ENCODE measurements at regions not wholly inside any gene's neighbourhood (a gene's known extent, or its start where the extent isn't known, plus 50 kb on each side); places are given as distances from the start of the nearest gene placed in this dataset.
"Not testable (repeated sequence)": the region's sequence is repeated elsewhere in the genome, so short reads cannot be mapped to it uniquely, and the experiment has no call there.

DNA sequence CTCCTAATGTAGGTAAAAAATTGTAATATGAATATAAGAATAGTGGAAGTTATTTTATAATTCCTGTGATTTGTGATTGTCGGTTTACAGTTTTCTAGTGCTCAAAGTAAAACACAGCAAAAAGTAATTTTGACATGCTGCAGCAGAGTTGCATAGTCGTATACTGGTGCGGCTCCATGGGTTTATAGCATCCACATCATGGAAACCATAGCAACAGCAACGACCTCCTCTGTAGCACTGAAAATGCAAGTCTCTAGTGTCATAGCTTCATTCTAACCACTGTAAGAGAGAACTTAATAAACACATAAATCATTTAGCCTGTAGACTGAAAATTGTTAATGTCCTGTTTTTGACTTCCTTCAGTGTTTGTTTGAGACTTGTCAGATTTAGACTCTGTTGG lies 574.3 kb downstream of the KCNH5 start:
- no peak overlapping the region for H3K4me3 ChIP-seq (ENCODE audit: low read depth, low read length)
- no peak for DNase-seq (ENCODE audit: low read depth)
- TF ChIP-seq, protein P1, sequence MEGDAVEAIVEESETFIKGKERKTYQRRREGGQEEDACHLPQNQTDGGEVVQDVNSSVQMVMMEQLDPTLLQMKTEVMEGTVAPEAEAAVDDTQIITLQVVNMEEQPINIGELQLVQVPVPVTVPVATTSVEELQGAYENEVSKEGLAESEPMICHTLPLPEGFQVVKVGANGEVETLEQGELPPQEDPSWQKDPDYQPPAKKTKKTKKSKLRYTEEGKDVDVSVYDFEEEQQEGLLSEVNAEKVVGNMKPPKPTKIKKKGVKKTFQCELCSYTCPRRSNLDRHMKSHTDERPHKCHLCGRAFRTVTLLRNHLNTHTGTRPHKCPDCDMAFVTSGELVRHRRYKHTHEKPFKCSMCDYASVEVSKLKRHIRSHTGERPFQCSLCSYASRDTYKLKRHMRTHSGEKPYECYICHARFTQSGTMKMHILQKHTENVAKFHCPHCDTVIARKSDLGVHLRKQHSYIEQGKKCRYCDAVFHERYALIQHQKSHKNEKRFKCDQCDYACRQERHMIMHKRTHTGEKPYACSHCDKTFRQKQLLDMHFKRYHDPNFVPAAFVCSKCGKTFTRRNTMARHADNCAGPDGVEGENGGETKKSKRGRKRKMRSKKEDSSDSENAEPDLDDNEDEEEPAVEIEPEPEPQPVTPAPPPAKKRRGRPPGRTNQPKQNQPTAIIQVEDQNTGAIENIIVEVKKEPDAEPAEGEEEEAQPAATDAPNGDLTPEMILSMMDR (IDR thresholded peaks at IDR 0.05; ENCODE audit: insufficient read depth, low read depth, low read length, missing control alignments): no peak

DNA sequence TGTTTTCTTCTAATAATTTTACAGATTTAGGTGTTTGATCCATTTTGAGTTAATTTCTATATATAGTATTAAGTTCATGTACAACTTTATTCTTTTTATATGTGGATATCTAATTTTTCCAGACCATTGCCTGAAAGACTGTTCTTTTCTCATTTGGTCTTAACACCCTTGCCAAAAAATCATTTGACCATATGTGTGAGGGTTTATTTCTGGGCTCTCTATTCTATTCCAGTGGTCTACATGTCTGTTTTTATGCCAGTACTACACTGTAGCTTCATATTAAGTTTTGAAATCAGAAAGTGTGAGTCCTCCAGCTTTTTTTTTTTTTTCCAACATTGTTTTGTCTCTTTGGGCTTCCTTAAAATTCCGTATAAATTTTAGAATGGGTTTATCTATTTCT lies 554.1 kb downstream of the KCNH5 start:
- TF ChIP-seq, protein P1 (IDR thresholded peaks at IDR 0.05; ENCODE audit: insufficient read depth, low read depth, low read length, missing control alignments): no peak
- no peak overlapping the region for H3K4me3 ChIP-seq (ENCODE audit: low read depth, low read length)
- DNase-seq (ENCODE audit: low read depth): no peak

DNA sequence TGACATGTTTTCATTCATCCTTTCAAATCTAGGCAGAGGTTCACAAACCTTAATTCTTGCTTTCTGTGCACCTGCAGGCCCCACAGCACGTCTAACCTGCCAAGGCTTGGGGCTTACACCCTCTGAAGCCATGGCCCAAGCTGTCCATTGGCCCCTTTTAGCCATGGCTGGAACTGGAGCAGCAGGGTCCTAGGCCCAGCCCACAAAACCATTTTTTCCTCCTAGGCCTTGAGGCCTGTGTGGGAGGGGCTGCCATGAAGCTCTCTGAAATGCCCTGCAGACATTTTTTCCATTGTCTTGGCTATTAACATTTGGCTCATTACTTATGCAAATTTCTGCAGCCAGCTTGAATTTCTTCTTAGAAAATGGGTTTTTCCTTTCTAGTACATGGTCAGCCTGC lies 547.5 kb downstream of the KCNH5 start:
- no peak overlapping the region for H3K4me3 ChIP-seq (ENCODE audit: low read depth, low read length)
- TF ChIP-seq, protein P1 (IDR thresholded peaks at IDR 0.05; ENCODE audit: insufficient read depth, low read depth, low read length, missing control alignments): no peak
- no peak for DNase-seq (ENCODE audit: low read depth)

DNA sequence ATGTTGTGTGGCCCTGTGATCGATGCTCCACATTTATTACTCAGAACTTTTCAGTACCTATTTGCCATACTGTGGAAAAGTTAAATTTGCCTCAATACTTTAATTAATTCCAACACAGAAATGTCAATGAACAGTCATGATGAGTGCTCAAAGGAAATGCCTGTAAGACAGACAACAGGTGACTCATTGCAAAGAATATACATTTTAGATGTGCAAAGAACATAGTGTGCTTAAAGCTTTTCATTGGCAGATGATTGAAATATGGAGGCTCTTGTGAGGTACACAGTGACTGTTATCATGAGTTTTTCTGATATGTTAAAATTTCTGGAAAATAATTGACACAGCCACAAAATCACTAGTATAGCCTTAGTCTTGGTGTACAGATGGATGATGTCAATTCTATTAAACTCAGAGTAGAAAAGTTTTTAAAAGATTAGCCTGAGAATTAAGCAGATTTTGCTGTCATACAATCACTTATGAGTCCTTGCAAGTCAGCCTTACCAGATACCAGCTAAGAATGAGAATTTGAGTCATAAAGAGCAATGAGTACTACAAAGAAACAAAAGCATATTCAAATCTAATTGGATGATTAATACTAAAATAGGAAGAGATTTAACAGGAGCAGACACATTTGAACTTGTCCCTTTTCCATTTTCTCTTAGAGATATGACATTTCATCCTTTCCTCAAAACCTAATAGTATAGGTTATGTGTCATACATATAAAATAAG lies 544.1 kb downstream of the KCNH5 start:
- H3K4me3 ChIP-seq (ENCODE audit: low read depth, low read length): no peak overlapping the region
- TF ChIP-seq, protein P1 (IDR thresholded peaks at IDR 0.05; ENCODE audit: insufficient read depth, low read depth, low read length, missing control alignments): no peak
- DNase-seq (ENCODE audit: low read depth): no peak

DNA sequence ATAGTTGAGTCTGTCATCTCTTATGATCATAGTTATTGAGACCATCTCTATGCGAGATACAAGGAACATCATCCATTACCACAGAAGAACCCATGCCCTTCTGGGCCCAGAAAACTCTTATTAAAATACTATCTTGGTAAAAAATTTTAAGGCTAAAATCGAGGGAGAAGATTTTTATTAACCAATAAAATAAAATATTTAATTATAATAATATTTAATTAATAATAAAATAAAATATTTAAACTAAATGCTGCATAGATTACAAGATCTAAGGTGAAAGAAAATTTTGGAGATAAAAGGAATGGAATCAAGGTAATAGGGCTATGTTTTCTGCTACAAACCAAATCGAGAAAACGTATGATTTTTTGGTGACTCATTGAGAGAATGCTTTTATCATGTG lies 540.2 kb downstream of the KCNH5 start:
- DNase-seq (ENCODE audit: low read depth): no peak

DNA sequence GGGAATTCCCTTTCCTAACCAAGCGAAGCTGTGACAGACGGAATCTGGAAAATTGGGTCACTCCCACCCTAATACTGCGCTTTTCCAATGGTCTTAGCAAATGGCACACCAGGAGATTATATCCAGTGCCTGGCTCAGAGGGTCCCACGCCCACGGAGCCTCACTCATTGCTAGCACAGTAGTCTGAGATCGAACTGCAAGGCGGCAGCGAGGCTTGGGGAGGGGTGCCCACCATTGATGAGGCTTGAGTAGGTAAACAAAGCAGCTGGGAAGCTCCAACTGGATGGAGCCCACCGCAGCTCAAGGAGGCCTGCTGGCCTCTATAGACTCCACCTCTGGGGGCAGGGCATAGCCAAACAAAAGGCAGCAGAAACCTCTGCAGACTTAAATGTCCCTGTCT lies 523.9 kb downstream of the KCNH5 start:
- not testable (repeated sequence) for H3K4me3 ChIP-seq (ENCODE audit: low read depth, low read length); DNase-seq (ENCODE audit: low read depth)

More for the DNA sequence above, 540.2 kb downstream of the KCNH5 start:
- TF ChIP-seq, protein P1 (IDR thresholded peaks at IDR 0.05; ENCODE audit: insufficient read depth, low read depth, low read length, missing control alignments): no peak
- H3K4me3 ChIP-seq (ENCODE audit: low read depth, low read length): no peak overlapping the region

DNA sequence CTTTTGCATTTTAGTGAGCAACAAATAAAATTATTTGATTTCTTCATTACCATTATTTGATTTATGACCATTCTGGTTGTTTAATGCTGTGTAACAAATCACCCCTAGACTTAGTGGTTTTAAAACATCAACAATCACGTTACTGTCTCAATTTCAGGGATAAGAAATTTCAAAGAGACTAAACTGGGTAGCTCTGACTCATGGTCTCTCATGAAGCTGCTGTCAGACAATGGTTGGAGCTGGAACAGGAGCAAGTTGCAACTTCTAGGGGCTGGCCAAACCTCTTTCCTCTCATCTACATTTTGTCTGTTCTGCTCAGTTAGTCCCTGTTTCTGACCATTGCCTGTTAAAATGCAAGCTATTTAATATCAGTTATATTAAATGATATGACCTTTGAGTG lies 517.0 kb downstream of the KCNH5 start:
- no peak for DNase-seq (ENCODE audit: low read depth)
- no peak overlapping the region for H3K4me3 ChIP-seq (ENCODE audit: low read depth, low read length)
- TF ChIP-seq, protein P1 (IDR thresholded peaks at IDR 0.05; ENCODE audit: insufficient read depth, low read depth, low read length, missing control alignments): no peak

Measured in GM12865 (cell line).